GM10248 (cell line): ENCODE measurements at regions not wholly inside any gene's neighbourhood (a gene's known extent, or its start where the extent isn't known, plus 50 kb on each side); places are given as distances from the start of the nearest gene placed in this dataset.

Source experiments
- CTCF ChIA-PET: fragments of 300-600 bp; sonication (Branson Sonifier 250); formaldehyde crosslinking; extraction: SDS; loops from one replicate; lab custom pipeline; 2021; ENCODE audit warnings: antibody characterized with exemption; lab: Yijun Ruan, JAX
- POLR2A ChIA-PET: fragments of 350-650 bp; sonication (Branson Sonifier 250); formaldehyde crosslinking; extraction: SDS; loops from one replicate; lab custom pipeline; 2020; ENCODE audit warnings: antibody characterized with exemption; lab: Yijun Ruan, JAX
- DNase-seq: peaks from one replicate; pipeline ENCODE4 v3.0.0; 2012; ENCODE audit errors: extremely low spot score
- TF ChIP-seq, protein P1 (sequence below): IDR thresholded peaks from 2 replicates; pipeline ENCODE4 v1.5.1; 2012; ENCODE audit warnings: mild to moderate bottlenecking, low read depth; ENCODE audit errors: extremely low read depth, missing control alignments, control extremely low read depth

DNA sequence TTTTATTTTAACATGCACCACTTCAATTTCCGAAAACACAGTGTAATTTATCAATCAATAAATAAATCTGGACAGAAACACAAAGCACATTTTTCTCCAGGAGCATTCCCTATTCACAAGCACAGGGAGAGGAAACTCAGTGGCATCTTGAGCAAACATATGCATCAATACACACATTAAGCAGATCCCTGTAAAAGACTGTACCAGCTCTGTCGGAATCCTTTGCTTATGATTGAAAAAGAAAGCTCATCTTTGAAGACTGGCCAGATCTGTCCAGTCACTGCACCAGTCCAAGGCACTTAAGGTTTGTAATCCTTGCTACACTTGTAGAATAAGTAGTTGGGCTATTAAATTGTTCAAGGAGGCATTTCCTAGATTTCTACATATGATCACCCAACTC, 343.9 kb downstream of the BMPER start:
- DNase-seq, result no peak
- TF ChIP-seq, protein P1, sequence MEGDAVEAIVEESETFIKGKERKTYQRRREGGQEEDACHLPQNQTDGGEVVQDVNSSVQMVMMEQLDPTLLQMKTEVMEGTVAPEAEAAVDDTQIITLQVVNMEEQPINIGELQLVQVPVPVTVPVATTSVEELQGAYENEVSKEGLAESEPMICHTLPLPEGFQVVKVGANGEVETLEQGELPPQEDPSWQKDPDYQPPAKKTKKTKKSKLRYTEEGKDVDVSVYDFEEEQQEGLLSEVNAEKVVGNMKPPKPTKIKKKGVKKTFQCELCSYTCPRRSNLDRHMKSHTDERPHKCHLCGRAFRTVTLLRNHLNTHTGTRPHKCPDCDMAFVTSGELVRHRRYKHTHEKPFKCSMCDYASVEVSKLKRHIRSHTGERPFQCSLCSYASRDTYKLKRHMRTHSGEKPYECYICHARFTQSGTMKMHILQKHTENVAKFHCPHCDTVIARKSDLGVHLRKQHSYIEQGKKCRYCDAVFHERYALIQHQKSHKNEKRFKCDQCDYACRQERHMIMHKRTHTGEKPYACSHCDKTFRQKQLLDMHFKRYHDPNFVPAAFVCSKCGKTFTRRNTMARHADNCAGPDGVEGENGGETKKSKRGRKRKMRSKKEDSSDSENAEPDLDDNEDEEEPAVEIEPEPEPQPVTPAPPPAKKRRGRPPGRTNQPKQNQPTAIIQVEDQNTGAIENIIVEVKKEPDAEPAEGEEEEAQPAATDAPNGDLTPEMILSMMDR, result no peak
- POLR2A ChIA-PET, result no interaction called here
- CTCF ChIA-PET, result interaction anchor here (2.9 kb wide), 1 partner anchor 8 kb away, joined by 11 read pairs; no protein-coding TSS in a partner anchor

DNA sequence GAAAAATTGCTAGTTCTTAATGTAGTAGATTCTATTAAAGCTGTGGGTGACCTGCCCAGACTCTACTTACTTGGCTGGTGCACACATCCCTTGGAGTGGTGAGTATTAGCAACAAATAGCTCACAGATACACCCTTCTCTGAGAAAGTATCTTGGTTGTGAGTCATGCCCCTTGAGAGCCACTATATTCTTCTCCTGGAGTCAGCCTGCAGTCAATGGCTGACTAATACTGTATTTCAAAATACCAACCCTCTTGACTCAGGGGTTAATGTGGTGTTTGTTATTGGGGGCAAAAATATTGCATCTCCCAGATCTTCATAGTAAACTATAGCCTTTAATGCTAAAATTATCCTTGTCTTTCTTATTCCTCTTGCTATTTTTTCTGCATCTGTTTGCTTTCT, 354.9 kb downstream of the BMPER start:
- ChIA-PET CTCF (interaction anchor here (0.7 to 1.0 kb wide), 2 partner anchors 14 to 29 kb away, joined by 3 to 5 read pairs; no protein-coding TSS in a partner anchor), POLR2A (no interaction called here)
- no peak for DNase-seq
- TF ChIP-seq, protein P1, result no peak

DNA sequence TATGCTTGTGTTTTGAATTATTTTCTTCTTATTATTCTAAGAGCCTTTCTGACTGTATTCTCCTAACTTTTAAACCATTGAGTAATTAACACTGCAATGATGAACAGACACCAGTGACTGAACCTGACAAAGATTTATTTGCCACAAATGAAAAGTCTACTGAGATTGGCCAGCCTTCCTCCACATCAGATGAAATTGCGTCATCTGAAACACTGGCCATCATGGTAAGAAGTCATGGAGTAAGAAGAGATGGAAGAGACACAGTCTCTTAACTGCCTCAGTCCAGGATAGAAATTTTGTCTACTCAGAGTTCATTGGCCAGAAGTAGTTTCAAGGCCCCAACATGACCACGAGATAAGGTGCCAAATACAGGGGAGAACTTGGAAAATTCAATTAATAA, 357.8 kb downstream of the BMPER start:
- DNase-seq, result no peak
- POLR2A ChIA-PET, result no interaction called here
- CTCF ChIA-PET, result no interaction called here
- TF ChIP-seq, protein P1, result no peak

DNA sequence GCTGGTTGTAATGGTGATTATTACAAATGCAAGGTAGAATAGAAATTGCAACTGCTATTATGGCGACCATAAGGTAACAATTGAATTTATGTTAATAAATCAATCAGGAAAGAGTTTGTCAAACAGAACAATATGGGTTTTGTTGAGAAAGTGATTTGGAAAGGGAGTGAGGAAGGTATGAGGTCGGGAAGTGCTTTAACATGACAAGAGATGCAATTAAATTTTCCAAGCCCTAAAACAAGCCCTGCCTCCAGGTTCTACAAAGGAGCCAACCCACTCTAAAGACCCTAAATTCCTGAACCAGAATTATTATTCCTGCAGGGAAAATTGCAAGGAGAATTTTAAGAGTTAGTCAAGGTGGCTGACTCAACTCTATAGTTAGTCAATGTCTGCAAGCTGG, 363.7 kb downstream of the BMPER start:
- no peak for DNase-seq
- CTCF ChIA-PET, result interaction anchor here (1.2 kb wide), 1 partner anchor 12 kb away, joined by 3 read pairs; no protein-coding TSS in a partner anchor
- TF ChIP-seq, protein P1, result no peak
- POLR2A ChIA-PET, result no interaction called here

DNA sequence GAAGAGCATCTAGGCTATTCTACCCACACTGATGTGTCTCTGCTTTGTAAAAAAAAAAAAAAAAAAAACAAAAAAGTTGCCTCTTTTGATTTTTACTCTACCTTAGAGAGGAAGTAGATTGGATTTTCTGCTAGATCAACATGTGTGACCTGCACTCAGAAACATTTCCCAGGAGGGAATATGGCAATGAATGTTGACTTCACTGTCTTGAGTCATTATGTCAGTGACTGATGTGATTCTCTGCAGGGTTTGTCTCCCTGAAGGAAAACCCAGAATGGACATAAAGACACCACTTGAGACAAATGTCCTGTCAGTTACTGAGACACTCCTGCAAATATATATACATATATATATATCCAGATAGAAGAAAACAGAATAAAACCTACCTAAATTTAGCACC, 370.3 kb downstream of the BMPER start:
- no peak for DNase-seq
- TF ChIP-seq, protein P1, result no peak
- ChIA-PET POLR2A (no interaction called here), CTCF (no interaction called here)

DNA sequence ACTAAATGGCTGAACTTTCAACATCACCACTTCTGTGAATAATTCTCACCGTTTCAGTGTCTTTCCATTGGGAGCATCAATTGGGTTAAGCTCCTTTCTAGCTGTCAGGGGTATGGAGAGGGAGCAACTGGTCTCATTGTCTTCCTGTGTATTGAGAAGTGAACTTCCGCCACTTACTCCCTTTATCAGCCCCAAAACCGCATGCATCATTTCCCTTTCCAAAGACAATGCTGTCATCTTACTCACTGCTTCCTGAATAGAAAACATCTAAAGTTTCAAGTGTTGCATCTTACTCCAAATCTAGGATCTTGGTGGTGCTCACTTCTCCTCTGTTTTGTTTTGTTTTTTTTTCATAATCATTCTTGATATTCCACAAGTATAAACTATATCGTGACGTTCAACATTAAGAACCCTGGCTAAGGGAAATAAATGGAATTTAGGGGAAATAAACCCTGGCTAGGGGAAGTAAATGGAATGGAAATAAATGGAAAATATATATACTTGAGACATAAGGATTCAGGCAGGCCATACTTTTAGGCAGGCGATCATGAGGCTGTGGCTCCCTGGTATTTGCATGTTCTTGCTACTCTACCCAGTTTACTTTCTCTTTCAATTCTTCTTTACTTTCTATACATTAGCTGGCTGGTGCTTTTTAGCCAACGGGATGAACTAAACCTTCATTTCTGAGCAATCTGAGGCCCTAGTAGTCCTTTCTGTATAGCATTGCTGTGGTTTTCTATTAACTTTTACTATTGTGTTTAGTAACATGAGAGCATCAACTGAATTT, 371.9 kb downstream of the BMPER start:
- DNase-seq, result no peak

More for the DNA sequence above, 371.9 kb downstream of the BMPER start:
- ChIA-PET CTCF (interaction anchor here (2.6 kb wide), 1 partner anchor 12 kb away, joined by 7 read pairs; no protein-coding TSS in a partner anchor), POLR2A (no interaction called here)
- TF ChIP-seq, protein P1, result no peak
